Pons (tissue), 1 donor: ENCODE measurements at regions not wholly inside any gene's neighbourhood (a gene's known extent, or its start where the extent isn't known, plus 50 kb on each side); places are given as distances from the start of the nearest gene placed in this dataset.

Source experiments
- DNase-seq: peaks from one replicate; pipeline ENCODE4 v3.0.0-alpha.2; 2016; ENCODE audit warnings: low spot score

- DNase-seq = no peak
Observed at GRCh38 chr21:27024301-27024700, 57.4 kb upstream of the ADAMTS5 start.

- DNase-seq = no peak
Observed at GRCh38 chr21:27023186-27023585, 56.3 kb upstream of the ADAMTS5 start.

- no peak for DNase-seq
Observed at GRCh38 chr21:27021801-27022200, 54.9 kb upstream of the ADAMTS5 start.

GRCh38 chr21:27021046-27021445 lies 54.2 kb upstream of the ADAMTS5 start:
- no peak for DNase-seq

- no peak for DNase-seq
Observed at GRCh38 chr21:27017246-27017645, 50.4 kb upstream of the ADAMTS5 start.
